Parathyroid adenoma (tissue), 2 donors: ENCODE measurements at regions not wholly inside any gene's neighbourhood (a gene's known extent, or its start where the extent isn't known, plus 50 kb on each side); places are given as distances from the start of the nearest gene placed in this dataset.

Source experiments
- H2AFZ ChIP-seq: fragments of 300-600 bp; sonication (generic); one replicate; pipeline ENCODE4 v1.7.0; 2017; ENCODE audit warnings: antibody characterized with exemption, mild to moderate bottlenecking
- H3K27ac ChIP-seq: fragments of 300-600 bp; sonication (generic); one replicate; pipeline ENCODE4 v1.7.0; 2017
- H3K27me3 ChIP-seq: fragments of 300-600 bp; sonication (generic); one replicate; pipeline ENCODE4 v1.7.0; 2017; ENCODE audit warnings: low read length; ENCODE audit not compliant: control insufficient read depth, insufficient read depth
- H3K36me3 ChIP-seq: fragments of 300-600 bp; sonication (generic); one replicate; pipeline ENCODE4 v1.7.0; 2017; ENCODE audit warnings: low read length; ENCODE audit not compliant: control insufficient read depth, insufficient read depth
- H3K4me1 ChIP-seq: fragments of 300-600 bp; sonication (generic); one replicate; pipeline ENCODE4 v1.7.0; 2017; ENCODE audit warnings: control low read depth
- H3K4me2 ChIP-seq: fragments of 300-600 bp; sonication (generic); one replicate; pipeline ENCODE4 v1.7.0; 2017; ENCODE audit warnings: low read length
- H3K4me3 ChIP-seq: fragments of 300-600 bp; sonication (generic); one replicate; pipeline ENCODE4 v1.7.0; 2017; ENCODE audit warnings: low read depth, low read length
- H3K79me2 ChIP-seq: fragments of 300-600 bp; sonication (generic); one replicate; pipeline ENCODE4 v1.7.0; 2017; ENCODE audit warnings: control low read depth
- H3K9ac ChIP-seq: fragments of 300-600 bp; sonication (generic); one replicate; pipeline ENCODE4 v1.7.0; 2017; ENCODE audit warnings: mild to moderate bottlenecking
- H3K9me3 ChIP-seq: fragments of 300-600 bp; sonication (generic); one replicate; pipeline ENCODE4 v1.7.0; 2017; ENCODE audit warnings: low read length; ENCODE audit not compliant: control insufficient read depth
- TF ChIP-seq, protein P1 (sequence below): fragments of 300-600 bp; sonication (generic); IDR thresholded peaks from one replicate; pipeline ENCODE4 v1.7.0; 2017; ENCODE audit warnings: antibody characterized with exemption, mild to moderate bottlenecking
- donor health status: primary hyperparathyroidism.

DNA sequence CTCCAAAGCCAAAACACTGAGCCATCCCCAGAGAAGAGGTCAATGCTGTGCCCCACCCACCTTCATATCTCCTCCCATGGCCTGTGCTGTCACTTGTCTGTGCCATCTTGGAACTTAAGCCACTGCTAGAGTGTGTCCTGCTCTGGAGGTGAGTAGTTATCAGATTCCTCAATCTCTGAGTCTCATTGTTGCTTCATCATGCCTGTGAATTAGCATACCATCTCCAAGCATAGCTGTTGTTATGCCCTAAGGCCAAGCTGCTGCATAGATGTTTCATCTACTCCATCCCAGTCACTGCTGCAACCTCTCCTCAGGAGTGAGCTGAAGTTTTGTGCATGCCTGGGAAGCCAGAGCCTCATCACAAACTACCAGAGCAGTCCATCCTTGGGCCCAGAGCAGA, 349.0 kb downstream of the ZWINT start:
- H3K9ac ChIP-seq: no peak overlapping the region
- H3K36me3 ChIP-seq: no peaks in the 10 kb centered on the region
- H2AFZ ChIP-seq: no peak overlapping the region
- H3K4me3 ChIP-seq: no peak overlapping the region
- TF ChIP-seq, protein P1, sequence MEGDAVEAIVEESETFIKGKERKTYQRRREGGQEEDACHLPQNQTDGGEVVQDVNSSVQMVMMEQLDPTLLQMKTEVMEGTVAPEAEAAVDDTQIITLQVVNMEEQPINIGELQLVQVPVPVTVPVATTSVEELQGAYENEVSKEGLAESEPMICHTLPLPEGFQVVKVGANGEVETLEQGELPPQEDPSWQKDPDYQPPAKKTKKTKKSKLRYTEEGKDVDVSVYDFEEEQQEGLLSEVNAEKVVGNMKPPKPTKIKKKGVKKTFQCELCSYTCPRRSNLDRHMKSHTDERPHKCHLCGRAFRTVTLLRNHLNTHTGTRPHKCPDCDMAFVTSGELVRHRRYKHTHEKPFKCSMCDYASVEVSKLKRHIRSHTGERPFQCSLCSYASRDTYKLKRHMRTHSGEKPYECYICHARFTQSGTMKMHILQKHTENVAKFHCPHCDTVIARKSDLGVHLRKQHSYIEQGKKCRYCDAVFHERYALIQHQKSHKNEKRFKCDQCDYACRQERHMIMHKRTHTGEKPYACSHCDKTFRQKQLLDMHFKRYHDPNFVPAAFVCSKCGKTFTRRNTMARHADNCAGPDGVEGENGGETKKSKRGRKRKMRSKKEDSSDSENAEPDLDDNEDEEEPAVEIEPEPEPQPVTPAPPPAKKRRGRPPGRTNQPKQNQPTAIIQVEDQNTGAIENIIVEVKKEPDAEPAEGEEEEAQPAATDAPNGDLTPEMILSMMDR: no peak
- no peak overlapping the region for H3K4me2 ChIP-seq
- no peaks in the 10 kb centered on the region for H3K9me3 ChIP-seq
- H3K79me2 ChIP-seq: no peaks in the 10 kb centered on the region
- H3K4me1 ChIP-seq: no peaks in the 10 kb centered on the region
- H3K27me3 ChIP-seq: no peaks in the 10 kb centered on the region
- no peak overlapping the region for H3K27ac ChIP-seq

DNA sequence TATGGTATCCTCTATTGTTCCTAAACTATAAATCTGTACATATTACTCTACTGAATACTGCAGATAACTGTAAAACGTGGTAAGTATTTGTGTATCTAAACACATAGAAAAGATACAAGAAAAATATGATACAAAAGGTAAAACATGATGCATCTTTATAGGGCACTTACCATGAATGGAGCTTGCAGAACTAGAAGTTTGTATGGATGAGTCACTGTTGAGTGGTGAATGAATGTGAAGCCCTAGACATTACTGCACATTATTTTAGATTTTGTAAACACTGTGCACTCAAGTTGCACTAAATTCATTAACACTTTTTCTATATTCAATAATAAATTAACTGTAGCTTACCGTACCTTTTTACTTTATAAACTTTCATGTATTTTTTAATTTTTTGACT, 357.5 kb downstream of the ZWINT start:
- no peak overlapping the region for H3K9ac ChIP-seq
- H3K9me3 ChIP-seq: no peaks in the 10 kb centered on the region
- H3K79me2 ChIP-seq: no peaks in the 10 kb centered on the region
- H3K4me2 ChIP-seq: no peak overlapping the region
- H3K4me1 ChIP-seq: no peaks in the 10 kb centered on the region
- no peak overlapping the region for H3K4me3 ChIP-seq
- no peak overlapping the region for H3K27ac ChIP-seq
- no peaks in the 10 kb centered on the region for H3K27me3 ChIP-seq
- no peak overlapping the region for H2AFZ ChIP-seq
- TF ChIP-seq, protein P1: no peak
- H3K36me3 ChIP-seq: no peaks in the 10 kb centered on the region

DNA sequence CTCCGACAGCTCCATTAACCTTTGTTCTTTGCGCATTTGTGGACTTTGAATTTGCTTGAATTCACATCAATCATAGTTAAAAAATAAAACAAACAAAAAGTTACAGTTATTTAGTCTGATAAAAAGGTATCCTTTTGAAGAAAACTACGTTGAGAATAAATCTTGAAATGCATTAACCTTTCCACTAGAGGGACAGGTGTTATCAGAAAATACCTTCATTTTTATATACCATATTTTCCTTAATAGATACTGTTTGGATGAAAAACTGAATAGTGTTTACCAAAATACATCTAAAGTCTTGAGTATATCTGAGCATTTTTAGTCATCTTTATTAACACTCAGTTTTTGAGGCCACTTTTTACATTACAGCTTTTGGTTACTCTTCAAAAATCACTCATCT, 371.9 kb downstream of the ZWINT start:
- Histone ChIP-seq H3K27me3 (no peaks in the 10 kb centered on the region), H3K4me2 (no peak overlapping the region), H3K79me2 (no peaks in the 10 kb centered on the region), H3K4me3 (no peak overlapping the region), H3K9me3 (no peaks in the 10 kb centered on the region), H3K9ac (no peak overlapping the region), H3K36me3 (no peaks in the 10 kb centered on the region), H3K27ac (no peak overlapping the region), H3K4me1 (no peaks in the 10 kb centered on the region), H2AFZ (no peak overlapping the region)
- TF ChIP-seq, protein P1: no peak

DNA sequence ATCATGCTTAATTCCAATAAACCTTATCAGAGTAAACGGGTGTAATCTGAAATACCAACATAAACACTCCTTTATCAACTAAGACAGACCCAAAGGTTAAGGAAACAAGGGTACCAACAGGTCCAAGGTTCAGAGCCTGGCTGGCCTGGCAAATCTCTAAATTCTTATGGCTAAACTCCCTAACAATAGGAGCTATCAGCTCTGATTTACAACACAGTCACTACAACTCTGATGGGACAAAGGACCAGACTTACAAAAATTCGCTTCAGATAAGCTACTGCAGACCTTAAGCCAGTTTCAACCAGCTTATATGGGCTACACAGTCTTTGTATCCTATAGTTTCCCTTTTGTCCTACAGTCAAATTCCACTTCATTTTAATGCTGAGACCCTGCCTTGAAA, 381.9 kb downstream of the ZWINT start:
- Histone ChIP-seq H3K4me3 (no peak overlapping the region), H3K27ac (no peak overlapping the region), H3K79me2 (no peaks in the 10 kb centered on the region), H3K36me3 (no peaks in the 10 kb centered on the region), H2AFZ (no peak overlapping the region), H3K27me3 (no peaks in the 10 kb centered on the region), H3K9me3 (no peaks in the 10 kb centered on the region), H3K4me1 (no peaks in the 10 kb centered on the region), H3K4me2 (no peak overlapping the region), H3K9ac (no peak overlapping the region)
- TF ChIP-seq, protein P1: no peak

DNA sequence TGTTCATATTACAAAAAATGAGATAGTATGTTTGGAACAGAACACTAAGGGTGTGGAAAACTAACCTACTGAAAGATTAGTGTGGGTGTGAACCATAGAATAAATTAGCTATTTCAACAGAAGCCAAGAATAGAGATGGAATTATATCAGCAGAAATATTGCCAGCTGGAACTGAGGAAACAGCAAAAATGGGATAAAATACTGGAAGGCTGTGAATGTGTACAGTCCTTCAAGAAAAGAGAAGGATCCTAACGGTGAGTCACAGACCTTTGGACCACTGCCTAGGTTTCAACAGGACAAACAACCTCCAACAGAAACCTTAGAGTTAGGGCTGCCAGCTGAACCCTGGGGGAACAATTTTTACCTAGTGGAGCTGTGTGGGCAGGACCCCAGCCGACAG, 395.0 kb downstream of the ZWINT start:
- Histone ChIP-seq H2AFZ (no peak overlapping the region), H3K9ac (no peak overlapping the region), H3K79me2 (no peaks in the 10 kb centered on the region), H3K4me2 (no peak overlapping the region), H3K4me1 (no peaks in the 10 kb centered on the region), H3K4me3 (no peak overlapping the region), H3K27me3 (no peaks in the 10 kb centered on the region), H3K27ac (no peak overlapping the region), H3K36me3 (no peaks in the 10 kb centered on the region), H3K9me3 (no peaks in the 10 kb centered on the region)
- TF ChIP-seq, protein P1: no peak
